NCI-H128 (cell line): ENCODE measurements at regions not wholly inside any gene's neighbourhood (a gene's known extent, or its start where the extent isn't known, plus 50 kb on each side); places are given as distances from the start of the nearest gene placed in this dataset.

Source experiments
- DNase-seq: peaks from one replicate; lab custom pipeline; 2025; ENCODE audit not compliant: unreplicated experiment; lab: John Stamatoyannopoulos, UW

GRCh38 chr13:109374609-109375200 lies 411.7 kb downstream of the IRS2 start:
- no peak for DNase-seq

GRCh38 chr13:109372666-109373065 lies 413.7 kb downstream of the IRS2 start:
- no peak for DNase-seq

DNA sequence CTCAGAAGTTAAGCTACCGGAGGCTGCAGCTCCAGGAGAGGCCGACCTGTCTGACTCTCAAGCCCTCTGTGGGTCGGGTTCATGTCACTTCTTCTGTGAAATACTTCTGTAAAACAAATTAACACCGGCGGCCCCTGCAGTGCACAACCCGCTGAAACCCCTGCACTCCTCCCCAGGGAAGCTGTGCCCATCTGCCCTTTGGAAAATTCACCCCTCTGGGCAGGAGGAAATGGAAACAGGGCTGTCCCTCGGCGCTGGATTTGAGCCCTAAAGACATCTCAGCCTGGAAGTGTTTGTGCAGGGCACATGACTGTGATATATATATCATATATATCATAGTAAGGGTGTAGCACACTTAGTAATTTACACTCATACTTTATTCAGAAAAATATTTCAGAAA lies 415.3 kb downstream of the IRS2 start:
- DNase-seq: no peak

- DNase-seq: no peak
Measured at GRCh38 chr13:109370496-109370895, 415.9 kb downstream of the IRS2 start.

- no peak for DNase-seq
Measured at GRCh38 chr13:109369353-109370052, 416.9 kb downstream of the IRS2 start.

DNA sequence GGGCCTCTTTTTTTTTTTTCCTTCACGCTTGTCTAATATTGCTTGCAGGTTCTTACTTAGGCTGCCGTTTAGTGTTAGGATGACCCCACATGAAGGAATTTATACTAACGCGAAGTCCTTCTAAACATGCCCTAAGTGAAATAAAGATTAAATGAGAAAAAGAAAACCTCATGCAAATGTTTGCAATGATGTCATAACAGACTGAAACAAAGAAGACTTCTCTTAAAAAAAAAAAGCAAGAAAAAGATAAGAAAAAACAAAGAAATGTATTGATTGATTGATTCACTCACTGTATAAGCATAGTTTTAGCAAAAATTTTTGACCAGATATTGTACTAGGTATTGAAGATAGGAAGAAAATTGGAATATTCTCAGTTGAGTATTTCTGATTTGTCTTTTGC lies 418.2 kb downstream of the IRS2 start:
- no peak for DNase-seq

GRCh38 chr13:109366525-109366924 lies 419.9 kb downstream of the IRS2 start:
- DNase-seq: no peak

DNA sequence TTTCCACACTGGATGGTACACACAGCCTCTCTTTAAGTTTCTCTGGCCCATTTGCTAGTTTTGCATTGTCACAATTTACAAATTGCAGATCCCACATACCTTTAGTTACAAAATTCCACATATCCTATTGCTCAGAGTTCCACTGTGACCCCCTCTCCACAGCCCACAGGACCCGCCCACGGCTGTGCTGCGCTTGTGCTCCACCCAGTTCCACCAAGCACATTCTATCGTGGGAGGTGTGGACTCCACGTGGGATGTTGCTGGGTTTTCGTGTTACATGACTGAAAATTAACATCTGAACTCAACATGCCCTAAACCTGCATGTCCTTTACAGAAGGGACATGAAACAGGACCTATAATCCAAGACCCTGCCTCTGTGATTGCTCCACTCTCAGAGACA lies 423.0 kb downstream of the IRS2 start:
- DNase-seq: no peak

DNA sequence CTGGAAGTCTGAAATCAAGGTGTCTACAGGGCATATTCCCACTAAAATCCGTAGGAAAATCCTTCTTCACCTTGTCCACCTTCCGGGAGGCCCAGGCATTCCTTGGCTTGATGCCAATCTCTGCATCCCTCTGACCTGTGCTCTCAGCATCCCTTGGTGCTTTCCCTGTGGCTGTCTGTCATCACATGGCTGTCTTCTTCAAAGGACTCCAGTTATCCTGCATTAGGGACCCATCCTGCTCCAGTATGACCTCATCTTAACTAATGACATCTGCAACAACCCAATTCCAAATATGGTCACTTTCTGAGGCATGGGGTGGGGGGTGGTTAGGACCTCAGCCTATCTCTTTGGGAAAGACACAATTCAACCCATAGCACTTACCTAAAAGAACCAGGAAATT lies 423.8 kb downstream of the IRS2 start:
- no peak for DNase-seq

DNA sequence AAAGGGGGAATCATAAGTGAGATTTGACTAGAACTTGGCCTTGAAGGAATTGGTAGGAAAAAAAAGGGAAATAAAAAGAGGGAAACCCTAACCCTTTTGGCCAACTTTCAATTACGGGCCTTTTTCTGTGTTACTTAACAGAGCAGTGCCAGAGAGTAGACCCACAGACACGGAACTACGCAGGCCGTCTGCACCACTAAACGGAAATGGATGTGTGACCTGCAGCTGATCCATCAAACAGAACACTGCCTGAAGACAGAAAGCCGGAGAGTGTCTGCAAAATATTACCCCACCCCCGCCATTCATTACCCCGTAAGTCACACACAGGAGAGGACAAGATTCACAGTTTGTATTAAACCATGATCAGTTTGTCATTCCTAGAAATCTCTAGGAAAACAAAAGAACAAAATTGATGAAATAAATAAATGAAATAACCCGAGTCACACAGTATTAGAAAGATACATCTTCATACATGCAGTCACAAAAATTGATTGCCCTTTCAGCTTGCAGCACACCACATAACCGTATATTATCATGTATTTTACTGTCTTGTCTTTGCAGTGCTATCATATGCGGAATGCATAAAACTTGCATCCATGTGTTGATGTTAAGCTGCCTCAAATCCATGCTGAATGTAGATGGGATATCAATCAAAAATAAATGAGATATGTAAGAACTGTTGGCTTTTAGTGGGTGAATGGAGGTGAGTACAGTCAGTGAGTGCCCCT lies 424.7 kb downstream of the IRS2 start:
- no peak for DNase-seq

DNA sequence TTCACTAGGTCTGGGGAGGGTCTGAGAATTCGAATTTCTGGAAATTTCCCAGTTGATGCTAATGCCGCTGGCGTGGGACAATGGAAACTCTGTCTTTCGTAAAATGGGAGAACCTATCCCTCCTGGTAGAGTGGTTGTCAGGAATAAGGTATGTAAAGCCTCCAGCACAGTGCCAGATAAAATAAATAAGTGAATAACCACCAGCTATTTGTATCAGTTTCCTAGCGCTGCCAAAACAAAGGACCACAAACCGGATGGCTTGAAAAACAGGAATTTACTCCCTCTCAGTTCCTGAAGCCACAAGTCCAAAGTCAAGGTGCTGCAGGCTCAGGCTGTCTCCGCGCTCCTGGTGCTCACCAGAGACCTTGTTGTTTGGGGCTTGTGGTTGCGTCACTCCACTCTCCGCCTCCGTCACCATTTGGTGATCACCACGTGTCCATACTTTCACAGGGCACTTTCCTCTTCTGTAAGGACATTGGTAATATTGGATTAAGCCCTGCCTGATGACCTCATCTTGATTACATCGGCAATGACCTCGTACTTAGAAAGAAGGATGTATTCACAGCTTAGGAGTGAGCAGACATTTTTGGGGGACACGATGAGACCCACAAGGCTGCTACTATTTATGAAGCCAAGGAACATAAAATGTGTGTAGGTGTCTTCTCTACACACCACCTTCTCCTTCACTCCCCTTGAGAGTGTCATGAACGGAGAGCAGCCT lies 428.5 kb downstream of the IRS2 start:
- DNase-seq: no peak

DNA sequence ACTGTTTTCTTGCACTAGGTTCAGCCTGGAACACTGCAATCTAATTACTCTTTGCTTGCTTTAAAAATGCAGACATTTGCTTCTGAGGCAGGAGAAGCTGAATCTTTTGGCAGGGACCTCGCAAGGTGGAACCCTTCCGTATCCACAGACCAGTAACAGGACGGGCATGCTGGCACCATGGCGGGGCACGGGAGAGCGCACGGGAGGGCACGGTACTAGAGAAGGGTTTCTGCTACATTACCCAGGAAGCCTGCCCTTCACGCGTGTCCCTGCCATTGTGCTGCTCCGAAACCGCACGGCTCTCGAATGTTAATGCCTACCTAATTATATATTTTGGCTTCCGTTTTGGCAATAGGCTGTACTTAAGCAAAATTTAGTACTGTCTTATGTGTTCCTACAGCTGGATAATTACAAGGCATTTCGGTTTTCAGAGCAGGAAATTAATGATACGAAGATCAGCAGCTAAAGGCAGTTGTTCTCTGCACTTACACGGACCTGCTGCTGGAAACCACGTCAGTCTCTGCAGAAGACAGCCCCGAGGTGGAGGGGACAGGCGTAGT lies 430.4 kb downstream of the IRS2 start:
- no peak for DNase-seq

GRCh38 chr13:109355166-109355565 lies 431.2 kb downstream of the IRS2 start:
- DNase-seq: no peak

DNA sequence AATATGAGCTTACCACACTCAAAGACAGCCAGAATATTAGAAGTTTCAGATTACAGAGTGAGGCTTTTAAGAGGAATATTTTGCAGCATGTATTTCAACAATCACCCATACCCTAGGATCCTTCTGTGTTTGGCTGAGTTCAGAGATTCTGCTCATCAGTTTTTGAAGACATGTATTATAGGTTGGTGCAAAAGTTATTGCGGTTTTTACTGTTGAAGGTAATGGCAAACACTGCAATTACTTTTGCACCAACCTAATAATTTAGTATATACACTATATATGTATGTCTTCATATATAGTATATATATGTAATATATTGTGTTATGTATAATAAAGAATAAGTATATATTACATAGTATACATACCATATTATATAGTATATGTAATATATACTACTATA lies 435.1 kb downstream of the IRS2 start:
- DNase-seq: no peak

GRCh38 chr13:109348519-109349258 lies 437.7 kb downstream of the IRS2 start:
- DNase-seq: no peak

DNA sequence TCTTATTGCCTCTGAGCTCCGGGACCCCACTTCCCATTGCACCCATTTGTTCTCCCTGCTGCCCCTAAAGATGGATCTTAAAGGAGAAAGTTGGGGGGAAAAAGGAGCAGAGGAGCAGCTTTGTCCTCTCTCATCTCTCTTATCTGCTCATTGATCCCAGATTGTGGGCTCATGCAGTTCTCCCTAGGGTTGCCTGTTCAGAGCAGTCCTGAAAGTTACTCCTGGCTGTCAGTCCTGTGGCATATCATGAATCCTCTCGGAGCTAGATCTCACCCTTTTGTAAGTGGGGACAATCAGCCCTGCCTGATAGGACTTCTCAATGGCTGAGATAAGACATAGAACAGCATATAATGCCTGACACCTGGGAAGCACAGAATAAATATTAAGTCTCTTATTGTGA lies 440.3 kb downstream of the IRS2 start:
- no peak for DNase-seq

- no peak for DNase-seq
Measured at GRCh38 chr13:109345433-109345941, 440.9 kb downstream of the IRS2 start.

- DNase-seq: no peak
Measured at GRCh38 chr13:109344552-109345157, 441.7 kb downstream of the IRS2 start.

GRCh38 chr13:109336730-109337129 lies 449.7 kb downstream of the IRS2 start:
- no peak for DNase-seq
